ENCODE measurements at regions not wholly inside any gene's neighbourhood (a gene's known extent, or its start where the extent isn't known, plus 50 kb on each side); places are given as distances from the start of the nearest gene placed in this dataset.
"Not testable (repeated sequence)": the region's sequence is repeated elsewhere in the genome, so short reads cannot be mapped to it uniquely, and the experiment has no call there.

- no peak for DNase-seq (ENCODE audit: low read depth, low spot score)
These were observed 115.9 kb upstream of the SYT6 start for GRCh38 chr1:114269539-114269938.

DNA sequence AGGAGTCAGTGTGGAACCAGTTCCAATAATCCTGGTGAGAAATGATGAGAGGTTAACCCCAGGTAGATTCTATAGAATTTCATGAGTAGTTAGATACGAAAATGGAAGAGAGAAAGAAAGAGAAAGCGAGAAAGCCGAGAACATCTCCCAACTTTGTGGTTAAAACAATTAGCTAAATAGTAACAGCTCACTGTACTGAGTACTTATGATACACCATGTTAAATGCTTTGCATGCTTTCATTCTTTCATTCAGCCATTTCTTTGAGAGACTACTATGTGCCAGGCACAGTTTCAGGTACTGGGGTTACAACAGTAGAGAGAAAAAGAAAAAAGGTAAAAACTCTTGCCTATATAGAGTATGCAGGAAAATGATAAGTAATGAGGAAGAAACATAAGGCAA lies 109.7 kb upstream of the SYT6 start:
- no peak for DNase-seq (ENCODE audit: low read depth, low spot score)

- no peak for DNase-seq (ENCODE audit: low read depth, low spot score)
These were observed 108.7 kb upstream of the SYT6 start for GRCh38 chr1:114262337-114262736.

- DNase-seq (ENCODE audit: low read depth, low spot score) = no peak
These were observed 107.3 kb upstream of the SYT6 start for GRCh38 chr1:114260805-114261484.

DNA sequence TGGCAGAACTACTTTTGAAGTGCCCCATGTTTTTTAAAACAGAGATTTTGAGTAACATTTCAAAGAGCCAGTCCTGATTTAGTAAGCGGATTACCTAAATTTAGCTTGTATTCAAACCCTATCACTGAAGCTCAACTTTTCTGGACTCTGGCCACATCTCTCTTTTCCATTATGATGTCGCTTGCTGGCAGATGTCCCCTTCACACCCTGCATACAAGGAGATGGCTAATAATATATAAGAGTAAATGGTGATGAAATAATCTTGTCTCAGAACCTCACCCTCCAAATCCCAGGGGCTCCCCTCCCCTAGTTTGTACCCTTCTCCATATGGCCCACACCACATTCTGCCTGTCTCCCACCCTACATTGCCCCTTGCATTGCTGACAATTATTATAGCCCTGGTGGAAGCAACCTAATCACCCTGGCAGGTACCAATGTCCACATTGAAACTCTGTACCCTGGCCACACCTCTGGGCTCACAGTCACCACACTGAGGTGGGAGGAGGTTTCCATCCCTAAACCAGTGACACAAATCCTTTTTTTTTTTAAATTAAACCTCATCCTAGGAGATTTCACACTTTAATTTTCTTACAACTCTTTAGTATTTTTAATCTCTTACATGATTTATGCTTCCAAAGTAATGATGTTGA lies 106.0 kb upstream of the SYT6 start:
- DNase-seq (ENCODE audit: low read depth, low spot score) = no peak

GRCh38 chr1:114258633-114259032 lies 105.0 kb upstream of the SYT6 start:
- no peak for DNase-seq (ENCODE audit: low read depth, low spot score)

DNA sequence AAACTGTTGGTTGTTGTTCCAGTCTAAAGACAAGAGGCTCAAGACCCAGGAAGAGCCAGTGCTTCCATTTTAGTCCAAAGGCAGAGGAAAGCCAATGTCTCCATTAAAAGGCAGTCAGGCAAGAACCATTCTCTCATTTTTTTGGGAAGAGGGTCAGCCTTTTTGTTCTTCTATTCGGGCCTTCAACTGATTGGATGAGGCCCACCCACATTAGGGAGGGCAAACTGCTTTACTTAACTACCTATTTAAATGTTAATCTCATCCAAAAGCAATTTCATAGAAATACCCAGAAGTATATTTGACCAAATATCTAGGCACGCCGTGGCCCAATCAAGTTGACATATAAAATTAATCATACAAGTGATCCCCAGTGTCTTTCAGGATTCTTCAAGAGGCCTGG lies 104.4 kb upstream of the SYT6 start:
- no peak for DNase-seq (ENCODE audit: low read depth, low spot score)

DNA sequence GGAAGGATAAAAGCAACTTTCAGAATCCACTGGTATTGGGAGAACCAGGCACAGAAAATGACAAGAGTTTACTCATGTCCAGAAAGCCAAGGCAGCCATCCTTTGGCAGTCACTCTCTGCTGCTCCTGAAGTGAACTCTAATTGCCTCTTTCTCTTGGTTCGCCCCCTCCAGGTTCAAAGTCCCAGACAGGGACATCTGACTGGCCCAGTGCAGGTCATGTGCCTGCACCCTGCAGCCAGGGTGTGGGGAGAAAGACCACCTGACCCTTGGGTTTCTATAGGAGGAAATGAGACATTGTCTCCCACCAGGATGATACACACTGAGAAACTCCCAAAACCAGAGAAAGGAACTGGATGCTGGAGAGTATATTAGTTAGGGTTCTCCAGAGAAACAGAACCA lies 103.9 kb upstream of the SYT6 start:
- no peak for DNase-seq (ENCODE audit: low read depth, low spot score)

DNA sequence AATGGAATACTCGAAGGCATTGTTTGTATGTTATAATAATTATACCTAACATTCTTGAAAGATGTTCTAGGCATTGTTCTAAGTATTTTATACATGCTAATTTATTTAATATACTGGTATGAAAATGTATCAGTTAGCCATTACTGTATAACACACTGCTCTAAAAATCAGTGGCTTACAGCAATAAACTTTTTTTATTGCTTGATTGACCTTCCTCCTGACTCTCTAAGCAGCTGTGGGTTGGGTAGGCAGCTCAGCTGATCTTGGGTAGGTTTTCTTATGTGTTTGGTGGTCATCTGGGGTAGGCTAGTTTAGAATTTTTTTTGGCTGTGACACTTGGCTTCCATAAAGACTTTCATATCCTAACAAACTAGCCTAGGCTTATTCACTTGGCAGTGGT lies 100.2 kb upstream of the SYT6 start:
- DNase-seq (ENCODE audit: low read depth, low spot score) = no peak

GRCh38 chr1:114251573-114251939 lies 97.9 kb upstream of the SYT6 start:
- DNase-seq (ENCODE audit: low read depth, low spot score) = no peak

- DNase-seq (ENCODE audit: low read depth, low spot score) = no peak
These were observed 97.3 kb upstream of the SYT6 start for GRCh38 chr1:114250683-114251572.

DNA sequence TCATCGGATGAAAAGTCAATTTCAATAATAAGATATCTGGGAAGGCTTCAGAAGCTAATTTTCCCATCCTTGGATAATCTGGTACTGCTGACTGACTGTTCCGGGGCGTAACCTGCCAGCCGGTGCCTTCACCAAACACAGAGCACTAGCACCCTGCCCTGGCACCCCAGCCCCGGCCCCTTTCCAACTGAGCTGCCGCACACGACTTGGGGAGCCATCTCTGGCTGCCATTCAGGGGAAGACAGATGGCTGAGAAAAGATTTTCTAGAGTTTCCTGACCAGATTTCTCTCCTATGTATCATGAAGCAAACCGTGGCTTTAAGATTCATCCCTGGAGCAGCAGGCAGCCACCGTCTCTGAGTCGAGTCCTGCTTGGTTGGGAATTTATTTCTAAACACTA lies 96.0 kb upstream of the SYT6 start:
- no peak for DNase-seq (ENCODE audit: low read depth, low spot score)

GRCh38 chr1:114248162-114248561 lies 94.5 kb upstream of the SYT6 start:
- no peak for DNase-seq (ENCODE audit: low read depth, low spot score)

DNA sequence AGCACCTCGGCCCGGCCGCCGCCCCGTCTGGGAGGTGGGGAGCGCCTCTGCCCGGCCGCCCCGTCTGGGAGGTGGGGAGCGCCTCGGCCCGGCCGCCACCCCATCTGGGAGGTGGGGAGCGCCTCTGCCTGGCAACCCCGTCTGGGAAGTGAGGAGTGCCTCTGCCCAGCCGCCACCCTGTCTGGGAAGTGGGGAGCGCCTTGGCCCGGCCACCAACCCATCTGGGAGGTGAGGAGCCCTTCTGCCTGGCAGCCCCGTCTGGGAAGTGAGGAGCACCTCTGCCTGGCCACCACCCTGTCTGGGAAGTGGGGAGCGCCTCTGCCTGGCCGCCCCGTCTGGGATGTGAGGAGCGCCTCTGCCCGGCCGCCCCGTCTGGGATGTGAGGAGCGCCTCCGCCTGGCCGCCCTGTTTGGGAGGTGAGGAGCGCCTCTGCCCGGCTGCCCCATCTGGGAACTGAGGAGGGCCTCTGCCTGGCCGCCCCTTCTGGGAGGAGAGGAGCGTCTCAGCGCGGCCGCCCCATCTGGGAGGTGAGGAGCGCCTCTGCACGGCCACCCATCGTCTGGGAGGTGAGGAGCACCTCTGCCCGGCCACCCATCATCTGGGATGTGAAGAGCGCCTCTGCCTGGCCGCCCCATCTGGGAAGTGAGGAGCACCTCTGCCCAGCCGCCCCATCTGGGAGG lies 89.0 kb upstream of the SYT6 start:
- not testable (repeated sequence) for DNase-seq (ENCODE audit: low read depth, low spot score)

GRCh38 chr1:114238053-114238452 lies 84.4 kb upstream of the SYT6 start:
- no peak for DNase-seq (ENCODE audit: low read depth, low spot score)

DNA sequence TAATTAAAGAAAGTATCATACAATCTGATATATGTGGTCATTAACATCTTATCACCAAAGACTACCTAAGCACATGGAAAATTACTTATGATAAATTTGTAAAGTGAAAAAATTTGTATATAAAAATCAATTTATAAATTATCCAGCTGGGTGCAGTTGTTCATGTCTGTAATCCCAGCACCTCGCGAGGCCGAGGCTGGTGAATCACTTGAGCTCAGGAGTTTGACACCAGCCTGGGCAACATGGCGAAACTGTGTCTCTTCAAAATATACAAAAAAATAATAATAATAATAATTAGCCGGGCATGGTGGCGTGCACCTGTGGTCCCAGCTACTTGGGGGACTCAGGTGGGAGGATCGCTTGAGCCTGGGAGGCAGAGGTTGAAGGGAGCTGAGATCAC lies 82.8 kb upstream of the SYT6 start:
- DNase-seq (ENCODE audit: low read depth, low spot score) = no peak

DNA sequence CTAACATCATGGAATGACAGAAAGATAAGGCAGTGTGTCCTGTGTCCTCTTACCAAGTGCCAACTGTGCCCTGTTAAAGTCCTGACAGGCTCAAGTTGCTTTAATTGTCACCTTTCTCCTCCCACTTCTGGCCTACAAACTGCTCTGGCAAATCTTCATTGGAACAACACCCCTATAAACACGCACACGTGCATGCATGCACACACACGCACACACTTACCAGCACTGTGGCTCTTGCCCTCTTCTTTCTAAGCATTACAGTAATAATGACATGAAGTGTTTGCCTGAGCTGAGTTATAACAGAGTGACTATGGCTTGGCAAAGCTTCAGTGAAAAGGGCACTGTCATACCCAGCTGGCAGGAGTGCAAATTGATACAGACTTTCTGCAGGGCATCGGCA lies 82.3 kb upstream of the SYT6 start:
- DNase-seq (ENCODE audit: low read depth, low spot score) = no peak

DNA sequence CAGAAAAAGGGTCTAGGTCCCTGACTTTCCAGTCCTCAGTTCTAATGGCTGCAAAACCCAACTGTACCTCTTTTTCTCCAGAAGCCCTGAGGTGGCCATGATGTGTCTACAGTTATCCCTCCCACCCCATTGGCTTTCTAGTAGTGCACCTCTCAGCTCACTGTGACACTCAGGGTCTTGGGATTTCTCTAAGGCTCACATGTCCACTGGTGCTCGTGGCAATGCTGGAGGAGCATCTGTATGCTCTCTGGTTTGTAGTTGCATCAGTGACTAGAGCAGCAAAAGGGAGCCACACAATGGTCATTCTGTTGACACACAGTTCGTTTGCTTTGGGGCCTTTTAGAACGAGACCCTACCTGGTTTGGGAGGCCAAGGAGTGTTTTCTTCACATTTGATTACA lies 81.6 kb upstream of the SYT6 start:
- no peak for DNase-seq (ENCODE audit: low read depth, low spot score)

DNA sequence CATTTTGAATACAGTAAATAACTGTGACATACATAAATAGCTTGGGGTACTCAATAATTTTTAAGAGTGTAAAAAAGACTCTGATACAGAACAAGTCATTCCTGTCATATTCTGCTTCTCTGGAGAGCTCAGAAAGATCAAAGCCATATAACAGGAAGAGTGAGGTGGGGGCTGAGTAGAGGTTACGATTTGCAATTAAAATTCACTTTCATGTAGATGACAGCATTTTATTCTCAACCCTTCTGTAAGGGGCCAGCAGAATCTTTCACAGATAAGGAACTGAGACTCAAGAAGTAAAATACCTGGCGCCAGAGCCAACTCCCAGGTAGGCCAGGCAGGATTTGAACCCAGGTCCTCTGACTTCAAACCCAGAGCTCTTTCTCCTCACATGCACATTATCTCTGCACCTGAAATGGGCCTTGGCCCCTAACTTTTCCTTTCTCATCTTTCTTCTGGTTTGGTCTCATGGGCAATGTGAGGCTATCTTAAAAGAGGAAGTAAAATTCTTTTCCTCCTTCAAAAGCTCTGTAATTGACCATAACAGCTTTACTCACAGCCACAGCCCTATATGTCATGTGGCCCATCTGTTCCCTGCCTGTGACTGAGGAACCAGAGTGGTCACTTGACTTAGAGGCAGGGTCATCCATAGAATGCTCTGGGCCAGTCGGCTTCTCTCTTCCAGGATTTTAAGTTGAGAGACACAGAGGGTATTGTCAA lies 80.9 kb upstream of the SYT6 start:
- DNase-seq (ENCODE audit: low read depth, low spot score) = no peak

- DNase-seq (ENCODE audit: low read depth, low spot score) = no peak
These were observed 79.0 kb upstream of the SYT6 start for GRCh38 chr1:114232691-114233090.

GRCh38 chr1:114231301-114231700 lies 77.6 kb upstream of the SYT6 start:
- DNase-seq (ENCODE audit: low read depth, low spot score) = no peak
